GM21737 (cell line): ENCODE measurements at regions not wholly inside any gene's neighbourhood (a gene's known extent, or its start where the extent isn't known, plus 50 kb on each side); places are given as distances from the start of the nearest gene placed in this dataset.

Experiments used
- ATAC-seq: cut with Tn5 transposase; IDR thresholded peaks from one replicate; pipeline ENCODE4 v1.9.1; 2021; ENCODE audit warnings: mild to moderate bottlenecking, moderate library complexity; ENCODE audit not compliant: unreplicated experiment

DNA sequence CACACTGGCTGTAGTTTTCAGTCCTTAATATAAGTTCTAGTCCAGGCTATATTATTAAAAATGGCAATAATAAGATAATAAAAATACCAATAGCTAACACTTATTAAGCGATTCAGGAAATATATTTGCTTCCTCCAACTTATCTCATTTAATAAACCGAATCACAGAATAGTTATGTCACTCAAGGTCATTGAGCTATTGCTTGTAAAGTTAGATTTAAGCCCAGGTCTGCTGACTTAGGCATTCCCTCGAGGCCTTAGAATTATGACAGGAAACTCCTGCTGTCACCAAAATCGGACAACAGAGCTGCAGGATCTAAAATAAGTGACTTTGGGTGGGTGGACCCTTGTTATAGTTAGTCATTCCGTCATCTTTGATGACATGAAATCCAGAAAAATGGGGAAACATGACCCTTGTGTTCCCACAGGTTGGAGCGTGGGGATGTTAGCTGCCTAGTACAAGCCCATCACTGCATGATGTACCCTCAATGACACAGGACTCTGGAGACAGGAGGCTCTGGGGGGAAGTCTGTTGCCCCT lies 181.3 kb upstream of the PHYHIPL start:
- ATAC-seq = no peak

- ATAC-seq = no peak
These were observed 180.4 kb upstream of the PHYHIPL start for GRCh38 chr10:58996063-58996462.

GRCh38 chr10:58996866-58997265 lies 179.6 kb upstream of the PHYHIPL start:
- no peak for ATAC-seq

GRCh38 chr10:58998924-58999713 lies 177.3 kb upstream of the PHYHIPL start:
- ATAC-seq = no peak

DNA sequence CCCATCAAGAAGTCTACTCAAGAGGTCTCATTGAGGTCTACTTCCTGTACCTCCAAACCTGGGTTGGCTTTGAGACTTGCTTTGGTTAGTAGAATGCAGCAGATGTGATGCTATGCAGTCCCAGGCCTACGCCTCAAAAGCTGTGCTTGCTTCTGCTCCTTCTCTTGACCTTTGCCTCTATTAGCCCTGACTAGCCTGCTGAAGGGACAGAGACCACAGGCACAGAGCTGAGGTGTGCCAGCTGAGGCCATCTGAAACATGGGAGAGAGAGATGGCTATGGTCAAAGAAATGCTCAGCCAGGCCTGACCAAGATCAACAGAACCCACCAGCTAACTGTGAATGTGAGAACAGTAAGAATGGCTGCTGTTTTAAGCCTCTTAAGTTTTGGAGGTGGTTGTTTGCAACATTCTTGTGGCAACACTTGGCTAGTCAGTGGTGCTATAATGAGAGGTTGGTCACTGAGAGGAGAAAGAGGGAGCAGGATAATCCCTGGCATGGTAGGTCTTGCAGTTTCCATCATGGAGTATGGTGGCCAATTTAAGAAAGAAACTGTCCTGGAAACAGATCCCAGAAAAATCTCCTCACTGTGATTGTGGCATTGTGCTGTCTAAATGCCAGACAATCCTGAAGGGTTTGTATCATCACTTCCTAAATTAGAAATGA lies 176.1 kb upstream of the PHYHIPL start:
- ATAC-seq = no peak

GRCh38 chr10:59002011-59002410 lies 174.4 kb upstream of the PHYHIPL start:
- no peak for ATAC-seq

GRCh38 chr10:59003203-59003602 lies 173.2 kb upstream of the PHYHIPL start:
- no peak for ATAC-seq

DNA sequence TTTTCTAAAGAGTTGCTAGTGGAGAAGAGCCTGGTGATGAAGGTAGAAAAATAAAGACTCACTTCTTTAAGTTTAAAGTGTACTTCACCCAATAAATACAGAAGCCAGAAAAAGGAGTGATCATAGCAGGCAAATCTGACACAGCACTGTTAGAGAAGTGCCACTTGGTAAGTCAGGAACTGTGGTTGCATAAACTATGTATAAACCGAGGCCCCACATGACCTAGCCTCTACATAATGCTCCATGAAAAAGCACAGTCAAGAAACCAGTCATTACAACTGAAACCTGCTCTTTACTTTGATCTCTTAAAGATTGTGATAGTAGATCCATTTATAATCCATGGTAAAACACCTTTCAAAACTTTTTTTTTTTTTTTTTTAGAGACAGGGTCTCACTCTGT lies 172.1 kb upstream of the PHYHIPL start:
- ATAC-seq = no peak

- ATAC-seq = no peak
These were observed 169.7 kb upstream of the PHYHIPL start for GRCh38 chr10:59006511-59007306.

- no peak for ATAC-seq
These were observed 169.0 kb upstream of the PHYHIPL start for GRCh38 chr10:59007307-59008025.

GRCh38 chr10:59008452-59008851 lies 168.0 kb upstream of the PHYHIPL start:
- ATAC-seq = no peak

- no peak for ATAC-seq
These were observed 164.3 kb upstream of the PHYHIPL start for GRCh38 chr10:59011972-59012632.

DNA sequence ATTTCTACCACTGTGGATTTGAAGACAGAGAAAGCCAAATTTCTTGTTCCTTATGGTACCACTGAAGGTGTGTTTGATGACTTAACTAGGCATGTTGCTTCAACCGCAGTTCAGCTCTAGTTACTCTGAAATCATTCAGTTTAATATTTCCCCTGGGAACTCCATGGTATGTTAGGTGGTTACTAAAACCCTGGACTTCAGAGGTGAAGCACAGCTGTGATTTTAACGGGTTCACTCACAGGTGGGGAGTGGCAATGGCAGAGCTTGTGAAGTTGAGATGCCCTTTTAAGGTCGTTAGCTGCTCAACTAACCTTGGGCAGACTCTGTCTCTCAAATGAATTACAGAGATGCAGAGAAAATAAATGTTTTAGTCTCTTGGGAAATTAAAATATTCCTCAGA lies 163.6 kb upstream of the PHYHIPL start:
- no peak for ATAC-seq

- ATAC-seq = no peak
These were observed 160.4 kb upstream of the PHYHIPL start for GRCh38 chr10:59016043-59016442.

- no peak for ATAC-seq
These were observed 157.5 kb upstream of the PHYHIPL start for GRCh38 chr10:59018977-59019376.

DNA sequence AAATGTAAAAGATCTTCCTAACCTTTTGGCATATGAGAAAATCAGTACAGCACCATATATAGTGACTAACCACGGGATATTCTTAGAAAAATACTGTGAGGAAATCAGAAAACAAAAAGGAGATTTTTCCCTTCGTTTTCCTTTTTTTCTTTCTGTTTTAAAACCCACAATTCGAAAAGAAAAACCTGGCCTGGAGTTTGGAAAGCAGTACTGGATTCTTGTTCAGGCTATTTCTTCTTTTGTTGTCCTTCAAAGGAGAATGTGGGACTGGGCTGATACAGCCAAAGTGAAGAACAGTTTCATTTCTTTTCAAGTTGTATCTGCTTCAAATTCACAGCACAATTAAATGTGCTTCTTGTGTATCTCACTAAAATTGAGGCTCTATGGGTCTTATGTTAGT lies 156.8 kb upstream of the PHYHIPL start:
- ATAC-seq = no peak

DNA sequence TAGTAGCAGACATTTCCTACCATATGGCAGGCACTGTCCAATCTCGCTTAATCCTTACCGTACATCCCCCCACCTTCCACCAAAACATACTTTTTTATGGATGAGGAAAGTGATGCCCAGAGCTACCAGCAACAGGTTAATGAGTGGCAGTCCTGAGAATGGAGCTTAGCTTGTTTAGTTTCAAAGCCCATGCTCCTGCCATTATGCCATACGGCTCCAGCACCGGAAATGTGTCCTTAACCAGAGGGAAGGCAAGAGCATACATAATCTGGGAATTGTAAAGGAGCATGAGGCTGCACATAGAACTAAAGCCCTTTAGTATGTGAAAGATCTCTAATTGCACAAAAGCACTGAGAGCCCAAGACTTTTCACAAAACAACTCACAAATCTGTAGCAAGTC lies 155.9 kb upstream of the PHYHIPL start:
- ATAC-seq = no peak

DNA sequence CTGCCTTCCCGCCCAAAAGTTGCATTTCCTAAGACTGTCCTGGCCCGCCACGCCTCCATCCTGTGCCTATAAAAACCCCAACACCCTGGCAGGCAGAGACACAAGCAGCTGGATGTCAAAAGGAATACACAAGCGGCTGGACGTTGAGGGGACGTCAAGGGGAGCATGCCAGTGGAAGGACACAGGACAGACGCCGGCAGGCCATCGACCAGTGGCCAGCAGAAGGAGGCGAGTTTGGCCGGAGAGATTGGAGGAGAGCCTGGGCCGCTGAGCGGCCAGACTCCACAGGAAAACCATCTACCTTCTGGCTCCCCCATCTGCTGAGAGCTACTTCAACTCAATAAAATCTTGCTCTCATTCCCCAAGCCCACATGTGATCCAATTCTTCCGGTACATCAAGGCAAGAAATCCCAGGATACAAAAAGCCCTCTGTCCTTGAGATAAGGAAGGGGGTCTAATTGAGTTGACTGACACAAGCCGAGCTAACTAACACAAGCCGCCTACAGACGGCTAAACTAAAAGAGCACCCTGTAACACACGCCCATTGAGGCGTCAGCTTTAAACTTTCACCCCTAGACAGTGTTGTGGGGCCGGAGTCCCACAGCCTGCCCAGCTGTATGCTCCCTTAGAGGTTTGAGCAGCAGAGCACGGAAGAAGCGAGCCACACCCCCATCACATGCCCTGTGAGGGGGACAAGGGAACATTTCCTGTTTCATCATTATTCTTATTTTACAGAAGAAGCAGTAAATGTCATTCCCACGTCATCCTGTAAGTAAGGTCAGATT lies 150.3 kb upstream of the PHYHIPL start:
- ATAC-seq = no peak

GRCh38 chr10:59027975-59028655 lies 148.3 kb upstream of the PHYHIPL start:
- ATAC-seq = no peak
